ENCODE measurements at regions not wholly inside any gene's neighbourhood (a gene's known extent, or its start where the extent isn't known, plus 50 kb on each side); places are given as distances from the start of the nearest gene placed in this dataset.

- no peak overlapping the region for H2AFZ ChIP-seq (ENCODE audit: low read depth)
- no peaks in the 10 kb centered on the region for H3K36me3 ChIP-seq (ENCODE audit: insufficient read depth)
- no peak overlapping the region for H3K27ac ChIP-seq
- H4K20me1 ChIP-seq (ENCODE audit: insufficient read depth), result no peaks in the 10 kb centered on the region
- H3K79me2 ChIP-seq (ENCODE audit: insufficient read depth, low read depth), result no peaks in the 10 kb centered on the region
- no peak overlapping the region for H3K4me2 ChIP-seq
- H3K9ac ChIP-seq, result no peak overlapping the region
- H3K4me1 ChIP-seq (ENCODE audit: low read depth, poor library complexity, severe bottlenecking), result no peaks in the 10 kb centered on the region
- TF ChIP-seq, protein P1, sequence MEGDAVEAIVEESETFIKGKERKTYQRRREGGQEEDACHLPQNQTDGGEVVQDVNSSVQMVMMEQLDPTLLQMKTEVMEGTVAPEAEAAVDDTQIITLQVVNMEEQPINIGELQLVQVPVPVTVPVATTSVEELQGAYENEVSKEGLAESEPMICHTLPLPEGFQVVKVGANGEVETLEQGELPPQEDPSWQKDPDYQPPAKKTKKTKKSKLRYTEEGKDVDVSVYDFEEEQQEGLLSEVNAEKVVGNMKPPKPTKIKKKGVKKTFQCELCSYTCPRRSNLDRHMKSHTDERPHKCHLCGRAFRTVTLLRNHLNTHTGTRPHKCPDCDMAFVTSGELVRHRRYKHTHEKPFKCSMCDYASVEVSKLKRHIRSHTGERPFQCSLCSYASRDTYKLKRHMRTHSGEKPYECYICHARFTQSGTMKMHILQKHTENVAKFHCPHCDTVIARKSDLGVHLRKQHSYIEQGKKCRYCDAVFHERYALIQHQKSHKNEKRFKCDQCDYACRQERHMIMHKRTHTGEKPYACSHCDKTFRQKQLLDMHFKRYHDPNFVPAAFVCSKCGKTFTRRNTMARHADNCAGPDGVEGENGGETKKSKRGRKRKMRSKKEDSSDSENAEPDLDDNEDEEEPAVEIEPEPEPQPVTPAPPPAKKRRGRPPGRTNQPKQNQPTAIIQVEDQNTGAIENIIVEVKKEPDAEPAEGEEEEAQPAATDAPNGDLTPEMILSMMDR (conservative IDR thresholded peaks at IDR 0.05; ENCODE audit: low read depth, low read length), result no peak
- no peaks in the 10 kb centered on the region for H3K27me3 ChIP-seq (ENCODE audit: insufficient read depth, low read depth)
- no peak overlapping the region for H3K4me3 ChIP-seq (IDR thresholded peaks at IDR 0.05; ENCODE audit: insufficient read depth, low read depth, low read length)
Observed at GRCh38 chr5:10166392-10166791, 83.3 kb downstream of the ATPSCKMT start.

GRCh38 chr5:10162468-10162867 is 87.2 kb downstream of the ATPSCKMT start:
- TF ChIP-seq, protein P1 (conservative IDR thresholded peaks at IDR 0.05; ENCODE audit: low read depth, low read length), result no peak
- H3K27me3 ChIP-seq (ENCODE audit: insufficient read depth, low read depth), result no peaks in the 10 kb centered on the region
- no peak overlapping the region for H3K4me2 ChIP-seq
- no peak overlapping the region for H3K4me3 ChIP-seq (IDR thresholded peaks at IDR 0.05; ENCODE audit: insufficient read depth, low read depth, low read length)
- H4K20me1 ChIP-seq (ENCODE audit: insufficient read depth), result no peaks in the 10 kb centered on the region
- no peaks in the 10 kb centered on the region for H3K79me2 ChIP-seq (ENCODE audit: insufficient read depth, low read depth)
- H3K9ac ChIP-seq, result no peak overlapping the region
- H2AFZ ChIP-seq (ENCODE audit: low read depth), result no peak overlapping the region
- H3K4me1 ChIP-seq (ENCODE audit: low read depth, poor library complexity, severe bottlenecking), result no peaks in the 10 kb centered on the region
- H3K27ac ChIP-seq, result no peak overlapping the region
- H3K36me3 ChIP-seq (ENCODE audit: insufficient read depth), result no peaks in the 10 kb centered on the region

GRCh38 chr5:10161778-10162177 is 87.9 kb downstream of the ATPSCKMT start:
- Histone ChIP-seq H3K27me3 (ENCODE audit: insufficient read depth, low read depth) (no peaks in the 10 kb centered on the region), H3K4me2 (no peak overlapping the region), H2AFZ (ENCODE audit: low read depth) (no peak overlapping the region), H4K20me1 (ENCODE audit: insufficient read depth) (no peaks in the 10 kb centered on the region), H3K4me1 (ENCODE audit: low read depth, poor library complexity, severe bottlenecking) (no peaks in the 10 kb centered on the region), H3K9ac (no peak overlapping the region), H3K79me2 (ENCODE audit: insufficient read depth, low read depth) (no peaks in the 10 kb centered on the region), H3K27ac (no peak overlapping the region), H3K4me3 (IDR thresholded peaks at IDR 0.05; ENCODE audit: insufficient read depth, low read depth, low read length) (no peak overlapping the region), H3K36me3 (ENCODE audit: insufficient read depth) (no peaks in the 10 kb centered on the region)
- TF ChIP-seq, protein P1 (conservative IDR thresholded peaks at IDR 0.05; ENCODE audit: low read depth, low read length), result no peak

DNA sequence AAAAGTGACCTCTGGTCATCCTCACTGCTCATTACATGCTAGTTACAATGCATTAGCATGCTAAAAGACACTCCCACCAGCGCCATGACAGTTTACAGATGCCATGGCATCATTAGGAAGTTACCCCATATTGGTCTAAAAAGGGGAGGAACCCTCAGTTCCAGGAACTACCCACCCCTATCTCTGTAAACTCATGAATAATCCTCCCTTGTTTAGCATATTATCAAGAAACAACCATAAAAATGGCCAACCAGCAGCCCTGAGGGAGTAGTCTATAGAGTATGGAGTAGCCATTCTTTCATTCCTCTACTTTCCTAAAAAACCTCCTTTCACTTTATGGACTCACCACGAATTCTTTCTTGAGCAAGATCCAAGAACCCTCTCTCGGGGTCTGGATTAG is 89.4 kb downstream of the ATPSCKMT start:
- Histone ChIP-seq H3K4me3 (IDR thresholded peaks at IDR 0.05; ENCODE audit: insufficient read depth, low read depth, low read length) (no peak overlapping the region), H3K79me2 (ENCODE audit: insufficient read depth, low read depth) (no peaks in the 10 kb centered on the region), H3K36me3 (ENCODE audit: insufficient read depth) (no peaks in the 10 kb centered on the region), H4K20me1 (ENCODE audit: insufficient read depth) (no peaks in the 10 kb centered on the region), H3K4me2 (no peak overlapping the region), H3K27ac (no peak overlapping the region), H3K27me3 (ENCODE audit: insufficient read depth, low read depth) (no peaks in the 10 kb centered on the region), H2AFZ (ENCODE audit: low read depth) (no peak overlapping the region), H3K9ac (no peak overlapping the region), H3K4me1 (ENCODE audit: low read depth, poor library complexity, severe bottlenecking) (no peaks in the 10 kb centered on the region)
- TF ChIP-seq, protein P1 (conservative IDR thresholded peaks at IDR 0.05; ENCODE audit: low read depth, low read length), result no peak
